ENCODE measurements at regions not wholly inside any gene's neighbourhood (a gene's known extent, or its start where the extent isn't known, plus 50 kb on each side); places are given as distances from the start of the nearest gene placed in this dataset.

DNA sequence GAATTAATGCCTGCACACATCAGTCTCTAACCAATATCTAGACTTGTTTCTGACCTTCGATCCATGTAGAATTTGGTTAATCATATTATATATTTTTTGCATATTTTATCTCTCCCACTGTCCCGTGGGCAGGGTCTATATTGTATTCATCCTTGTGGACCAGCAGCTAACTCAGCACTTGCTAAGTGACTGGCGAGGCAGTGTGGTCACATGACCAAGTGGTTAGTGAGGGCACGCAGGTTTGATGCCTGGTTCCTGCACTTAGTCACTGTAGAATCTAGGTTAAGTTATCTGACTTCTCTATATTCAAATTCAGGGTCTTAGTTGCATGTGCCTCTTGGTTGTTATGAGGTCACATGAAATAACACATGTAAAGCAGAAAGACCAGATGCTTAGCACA is 120.5 kb downstream of the UBE2U start:
- WGBS, 2 donors, result 81 to 89% methylated on average over 4 of the region's 4 CpGs
- Histone ChIP-seq H3K9me3 (no peaks in the 10 kb centered on the region), H3K27ac (no peak overlapping the region), H3K27me3 (no peaks in the 10 kb centered on the region), H3K4me1 (no peaks in the 10 kb centered on the region), H3K36me3 (no peaks in the 10 kb centered on the region), H3K4me3 (replicated peaks in 1 of 3) (no peak overlapping the region)
- DNase-seq, result no peak
- intact Hi-C loops (cut with DNase I), result no loop called here
- TF ChIP-seq, protein P1, sequence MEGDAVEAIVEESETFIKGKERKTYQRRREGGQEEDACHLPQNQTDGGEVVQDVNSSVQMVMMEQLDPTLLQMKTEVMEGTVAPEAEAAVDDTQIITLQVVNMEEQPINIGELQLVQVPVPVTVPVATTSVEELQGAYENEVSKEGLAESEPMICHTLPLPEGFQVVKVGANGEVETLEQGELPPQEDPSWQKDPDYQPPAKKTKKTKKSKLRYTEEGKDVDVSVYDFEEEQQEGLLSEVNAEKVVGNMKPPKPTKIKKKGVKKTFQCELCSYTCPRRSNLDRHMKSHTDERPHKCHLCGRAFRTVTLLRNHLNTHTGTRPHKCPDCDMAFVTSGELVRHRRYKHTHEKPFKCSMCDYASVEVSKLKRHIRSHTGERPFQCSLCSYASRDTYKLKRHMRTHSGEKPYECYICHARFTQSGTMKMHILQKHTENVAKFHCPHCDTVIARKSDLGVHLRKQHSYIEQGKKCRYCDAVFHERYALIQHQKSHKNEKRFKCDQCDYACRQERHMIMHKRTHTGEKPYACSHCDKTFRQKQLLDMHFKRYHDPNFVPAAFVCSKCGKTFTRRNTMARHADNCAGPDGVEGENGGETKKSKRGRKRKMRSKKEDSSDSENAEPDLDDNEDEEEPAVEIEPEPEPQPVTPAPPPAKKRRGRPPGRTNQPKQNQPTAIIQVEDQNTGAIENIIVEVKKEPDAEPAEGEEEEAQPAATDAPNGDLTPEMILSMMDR (IDR thresholded peaks at IDR 0.05), result no peak
- TF ChIP-seq POLR2A (IDR thresholded peaks at IDR 0.05), result no peak

DNA sequence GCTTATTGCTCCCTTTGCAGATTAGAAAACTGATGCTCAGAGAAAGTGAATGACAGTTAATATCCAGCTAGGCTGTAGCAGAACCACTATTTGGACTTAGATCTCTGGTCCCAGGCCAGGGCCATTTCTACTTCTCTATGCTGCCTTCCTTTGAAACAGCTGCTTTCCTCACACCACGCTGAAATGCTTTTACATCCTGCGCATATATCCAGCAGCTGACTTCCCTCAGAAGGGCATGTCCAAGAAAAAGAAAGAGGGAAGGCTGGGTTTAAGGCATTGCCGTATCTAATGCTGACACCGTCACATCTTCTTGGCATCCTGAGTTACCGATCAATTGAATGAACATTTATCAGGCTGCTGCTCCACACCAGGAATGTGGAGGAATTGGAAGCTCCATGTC is 122.4 kb downstream of the UBE2U start:
- 86 to 97% methylated on average over 5 of the region's 5 CpGs for WGBS, 2 donors
- H3K9me3 ChIP-seq, result no peaks in the 10 kb centered on the region
- no peak overlapping the region for H3K27ac ChIP-seq
- no peak for DNase-seq
- no peaks in the 10 kb centered on the region for H3K4me1 ChIP-seq
- H3K27me3 ChIP-seq, result no peaks in the 10 kb centered on the region
- H3K4me3 ChIP-seq (replicated peaks in 1 of 3), result no peak overlapping the region
- H3K36me3 ChIP-seq, result no peaks in the 10 kb centered on the region
- intact Hi-C loops (cut with DNase I), result no loop called here
- TF ChIP-seq, protein P1 (IDR thresholded peaks at IDR 0.05), result no peak
- no peak for TF ChIP-seq POLR2A (IDR thresholded peaks at IDR 0.05)

DNA sequence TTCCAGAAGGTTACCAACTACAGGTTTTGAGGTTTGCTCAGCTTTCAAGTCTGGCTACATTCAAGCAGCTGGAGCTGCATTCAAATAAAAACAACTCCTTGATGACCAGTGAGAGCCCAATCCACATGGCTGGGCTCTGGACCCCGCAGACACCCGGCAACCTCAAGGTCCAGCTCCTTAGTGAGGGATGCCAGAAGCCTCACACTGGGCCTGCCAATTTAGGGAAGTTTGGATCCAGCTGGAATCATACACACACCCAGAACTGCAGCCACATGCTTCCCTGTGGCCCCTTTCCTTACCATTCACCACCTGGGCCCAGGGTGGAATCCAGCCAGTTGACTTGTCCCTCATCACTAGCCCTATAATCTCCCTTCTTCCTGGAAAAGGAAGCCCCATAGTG is 123.7 kb downstream of the UBE2U start:
- no peak overlapping the region for H3K27ac ChIP-seq

DNA sequence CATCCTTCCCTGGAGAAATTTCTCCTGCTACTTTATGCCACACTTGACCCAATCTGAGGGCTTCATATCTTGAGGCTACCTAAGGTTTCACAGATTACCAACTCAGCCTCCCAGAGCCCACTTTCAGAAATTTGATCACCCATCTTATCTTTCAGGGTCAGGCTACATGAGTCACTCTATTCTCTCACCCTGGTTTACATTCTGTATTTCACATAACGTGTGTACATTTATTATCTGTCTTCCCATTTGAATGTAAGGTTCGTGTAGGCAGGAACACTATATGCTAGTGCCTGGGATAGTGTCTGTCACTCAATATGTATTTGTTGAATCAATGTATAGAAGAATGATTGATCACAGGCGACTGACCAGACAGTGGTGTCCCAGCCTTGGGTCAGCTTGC is 124.8 kb downstream of the UBE2U start:
- no peaks in the 10 kb centered on the region for H3K4me1 ChIP-seq
- 87 to 97% methylated on average over 3 of the region's 3 CpGs for WGBS, 2 donors
- H3K4me3 ChIP-seq (replicated peaks in 1 of 3), result no peak overlapping the region
- H3K36me3 ChIP-seq, result no peaks in the 10 kb centered on the region
- DNase-seq, result no peak
- intact Hi-C loops (cut with DNase I), result no loop called here
- H3K9me3 ChIP-seq, result no peaks in the 10 kb centered on the region
- no peak overlapping the region for H3K27ac ChIP-seq
- H3K27me3 ChIP-seq, result no peaks in the 10 kb centered on the region
- no peak for TF ChIP-seq POLR2A (IDR thresholded peaks at IDR 0.05)
- TF ChIP-seq, protein P1 (IDR thresholded peaks at IDR 0.05), result no peak

More for the DNA sequence above, 123.7 kb downstream of the UBE2U start:
- no peaks in the 10 kb centered on the region for H3K4me1 ChIP-seq
- H3K9me3 ChIP-seq, result no peaks in the 10 kb centered on the region
- TF ChIP-seq, protein P1 (IDR thresholded peaks at IDR 0.05), result no peak
- TF ChIP-seq POLR2A (IDR thresholded peaks at IDR 0.05), result no peak
- 61 to 66% methylated on average over 2 of the region's 2 CpGs for WGBS, 2 donors
- intact Hi-C loops (cut with DNase I), result no loop called here
- no peak for DNase-seq
- no peaks in the 10 kb centered on the region for H3K36me3 ChIP-seq
- no peaks in the 10 kb centered on the region for H3K27me3 ChIP-seq
- H3K4me3 ChIP-seq (replicated peaks in 1 of 3), result no peak overlapping the region

DNA sequence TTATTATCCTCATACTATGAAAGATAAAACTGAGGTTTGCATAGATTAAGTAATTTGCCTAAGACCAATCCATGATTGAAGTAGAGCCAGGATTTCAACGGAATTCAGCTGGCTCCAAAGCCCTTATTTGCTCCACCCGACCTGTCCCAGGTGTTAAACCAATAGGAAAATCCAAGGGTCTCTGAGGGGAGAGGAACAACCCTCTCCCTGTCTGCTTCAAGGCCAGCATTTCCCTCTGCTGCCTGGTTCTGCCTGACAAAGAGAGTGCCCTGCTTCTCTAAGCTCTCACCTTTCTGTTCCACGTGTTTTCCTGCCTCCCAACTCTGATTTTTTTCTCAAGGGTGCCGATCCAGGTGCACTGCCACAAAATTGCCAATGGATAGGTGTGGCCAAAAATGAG is 127.4 kb downstream of the UBE2U start:
- WGBS, 2 donors, result 29 to 42% methylated on average over 4 of the region's 4 CpGs
- no peaks in the 10 kb centered on the region for H3K4me1 ChIP-seq
- TF ChIP-seq, protein P1 (IDR thresholded peaks at IDR 0.05), result no peak
- no peak for TF ChIP-seq POLR2A (IDR thresholded peaks at IDR 0.05)
- no peaks in the 10 kb centered on the region for H3K36me3 ChIP-seq
- no peaks in the 10 kb centered on the region for H3K9me3 ChIP-seq
- no peaks in the 10 kb centered on the region for H3K27me3 ChIP-seq
- no peak for DNase-seq
- no peak overlapping the region for H3K27ac ChIP-seq
- intact Hi-C loops (cut with DNase I), result no loop called here
- no peak overlapping the region for H3K4me3 ChIP-seq (replicated peaks in 1 of 3)
